CD4-positive, alpha-beta T cell treated with Interleukin-2 at 100 ng/mL for 4 hours (primary cell): ENCODE measurements at regions not wholly inside any gene's neighbourhood (a gene's known extent, or its start where the extent isn't known, plus 50 kb on each side); places are given as distances from the start of the nearest gene placed in this dataset.
"Not testable (repeated sequence)": the region's sequence is repeated elsewhere in the genome, so short reads cannot be mapped to it uniquely, and the experiment has no call there.

Source experiments
- DNase-seq: peaks from one replicate; pipeline ENCODE4 v3.0.0-alpha.2; 2020; ENCODE audit warnings: low spot score

GRCh38 chr13:33662392-33662791, 155.6 kb upstream of the RFC3 start:
- no peak for DNase-seq

DNA sequence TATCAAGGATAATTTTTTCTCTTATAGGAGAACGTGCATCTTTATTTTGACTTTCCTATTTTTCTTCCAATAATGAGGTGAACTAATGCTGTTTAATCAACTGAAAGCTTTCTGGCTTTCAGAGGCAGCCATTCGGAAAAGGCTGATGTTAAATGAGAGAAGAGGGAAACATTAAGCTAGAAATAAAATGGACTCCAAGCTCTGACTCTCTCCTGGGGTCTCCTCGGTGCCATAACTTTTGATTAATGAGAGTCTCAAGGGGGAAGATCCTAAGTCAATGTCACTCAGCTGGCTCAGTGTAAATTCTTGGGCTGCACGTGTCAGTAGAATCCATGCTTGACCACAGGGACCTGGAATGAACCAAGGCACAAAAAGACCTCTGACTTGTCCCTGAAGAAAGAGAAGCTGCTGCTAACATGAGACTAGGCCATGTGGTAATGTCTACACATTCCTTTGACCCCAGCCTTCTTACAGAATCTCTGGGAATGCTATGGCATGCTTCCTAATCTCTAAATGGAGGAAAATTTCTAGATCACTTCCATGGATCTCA, 152.2 kb upstream of the RFC3 start:
- no peak for DNase-seq

DNA sequence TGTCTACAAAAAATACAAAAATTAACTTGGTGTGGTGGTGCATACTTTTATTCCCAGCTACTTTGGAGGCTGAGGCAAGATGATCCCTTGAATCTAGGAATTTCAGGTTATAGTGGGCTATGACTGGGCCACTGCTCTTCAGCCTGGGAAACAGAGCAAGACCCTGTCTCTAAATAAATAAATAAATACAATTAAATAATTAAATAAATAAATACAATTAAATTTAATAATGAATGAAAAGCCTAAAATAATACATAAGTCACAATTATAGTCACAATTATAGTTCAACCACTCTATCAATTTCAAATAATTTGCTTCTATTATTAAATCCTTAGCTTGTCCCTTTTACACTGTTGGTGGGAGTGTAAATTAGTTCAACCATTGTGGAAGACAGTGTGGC, 146.4 kb upstream of the RFC3 start:
- DNase-seq: no peak

DNA sequence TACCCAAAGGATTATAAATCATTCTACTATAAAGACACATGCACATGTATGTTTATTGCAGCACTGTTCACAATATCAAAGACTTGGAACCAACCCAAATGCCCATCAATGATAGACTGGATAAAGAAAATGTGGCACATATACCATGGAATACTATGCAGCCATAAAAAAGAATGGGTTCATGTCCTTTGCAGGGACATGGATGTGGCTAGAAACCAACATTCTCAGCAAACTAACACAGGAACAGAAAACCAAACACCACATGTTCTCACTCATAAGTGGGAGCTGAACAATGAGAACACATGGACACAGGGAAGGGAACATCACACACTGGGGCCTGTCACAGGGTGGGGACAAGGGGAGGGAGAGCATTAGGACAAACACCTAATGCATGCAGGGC, 145.9 kb upstream of the RFC3 start:
- not testable (repeated sequence) for DNase-seq

GRCh38 chr13:33676045-33676989, 141.6 kb upstream of the RFC3 start:
- DNase-seq: peak; percentile 4

- DNase-seq: no peak
Observed at GRCh38 chr13:33677215-33677614, 140.7 kb upstream of the RFC3 start.

- DNase-seq: no peak
Observed at GRCh38 chr13:33678084-33678483, 139.9 kb upstream of the RFC3 start.

DNA sequence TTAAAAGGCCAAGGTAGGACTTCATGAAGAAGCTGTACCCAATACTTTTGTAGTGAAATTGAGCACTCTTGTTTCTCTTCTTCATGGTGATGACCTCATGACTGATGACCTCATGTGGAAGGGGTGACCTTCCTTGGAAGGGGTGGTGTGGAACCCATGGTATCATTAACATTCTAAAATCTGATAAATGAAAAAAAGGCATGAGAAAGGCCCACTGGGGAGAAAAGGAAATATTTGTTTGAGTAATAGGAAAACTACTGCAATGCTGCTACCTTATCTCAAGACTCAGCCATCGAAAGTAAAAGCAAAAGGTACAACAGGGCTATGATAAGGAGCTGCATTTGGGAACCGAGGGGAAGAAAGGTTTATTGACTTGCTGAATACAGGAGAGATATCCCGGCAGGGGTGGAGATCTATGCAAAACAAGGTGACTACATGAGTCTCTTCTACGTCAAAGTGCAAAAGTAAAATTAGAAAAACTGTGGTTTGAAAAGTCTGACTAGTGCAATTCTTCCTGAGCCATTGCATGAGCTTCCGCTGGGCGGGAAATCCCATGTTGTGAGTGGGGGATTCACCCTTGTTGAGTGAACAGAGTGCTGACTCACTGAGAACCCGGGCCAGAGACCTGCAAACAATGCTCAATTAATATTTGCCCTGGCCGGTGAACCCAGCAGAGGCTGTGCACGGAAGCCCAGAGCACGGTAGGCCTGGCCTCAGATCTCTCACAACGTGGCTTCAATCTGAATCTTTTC, 138.9 kb upstream of the RFC3 start:
- peak; percentile 77 for DNase-seq

DNA sequence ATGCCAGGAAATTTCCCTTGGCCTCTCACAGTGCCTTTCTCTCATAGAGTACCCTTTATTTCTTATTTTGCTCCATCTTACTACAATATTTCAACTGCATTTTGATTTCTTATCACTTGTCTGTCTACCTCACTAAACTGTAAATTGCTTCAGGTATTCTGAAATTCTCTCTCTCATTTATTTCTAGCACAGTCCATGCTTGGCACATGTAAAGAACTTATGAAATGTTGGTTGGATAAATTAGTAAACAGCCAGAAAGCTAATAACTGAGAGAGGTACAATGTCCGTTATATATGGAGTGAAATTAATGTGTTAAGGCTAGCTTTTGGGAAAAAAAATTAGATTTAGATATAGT, 138.3 kb upstream of the RFC3 start:
- DNase-seq: no peak

DNA sequence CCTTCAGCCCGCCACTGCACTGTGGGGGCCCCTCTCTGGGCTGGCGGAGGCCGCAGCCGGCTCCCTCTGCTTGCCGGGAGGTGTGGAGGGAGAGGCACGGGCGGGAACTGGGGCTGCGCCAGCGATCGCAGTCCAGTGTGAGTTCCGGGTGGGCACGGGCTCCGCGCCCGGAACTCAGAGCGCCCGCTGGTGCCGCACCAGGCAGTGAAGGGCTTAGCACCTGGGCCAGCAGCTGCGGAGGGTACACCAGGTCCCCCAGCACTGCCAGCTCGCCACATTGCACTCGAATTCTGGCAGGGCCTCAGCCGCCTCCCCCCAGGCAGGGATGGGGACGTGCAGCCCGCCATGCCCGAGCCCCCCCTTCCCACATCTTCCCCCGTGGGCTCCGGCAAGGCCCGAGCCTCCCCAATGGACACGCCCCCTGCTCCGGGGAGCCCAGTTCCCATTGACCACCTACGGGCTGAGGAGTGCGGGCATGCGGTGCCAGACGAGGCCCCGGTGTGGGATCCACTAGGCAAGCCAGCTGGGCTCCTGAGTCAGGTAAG, 135.9 kb upstream of the RFC3 start:
- no peak for DNase-seq

- DNase-seq: not testable (repeated sequence)
Observed at GRCh38 chr13:33682646-33683045, 135.3 kb upstream of the RFC3 start.

DNA sequence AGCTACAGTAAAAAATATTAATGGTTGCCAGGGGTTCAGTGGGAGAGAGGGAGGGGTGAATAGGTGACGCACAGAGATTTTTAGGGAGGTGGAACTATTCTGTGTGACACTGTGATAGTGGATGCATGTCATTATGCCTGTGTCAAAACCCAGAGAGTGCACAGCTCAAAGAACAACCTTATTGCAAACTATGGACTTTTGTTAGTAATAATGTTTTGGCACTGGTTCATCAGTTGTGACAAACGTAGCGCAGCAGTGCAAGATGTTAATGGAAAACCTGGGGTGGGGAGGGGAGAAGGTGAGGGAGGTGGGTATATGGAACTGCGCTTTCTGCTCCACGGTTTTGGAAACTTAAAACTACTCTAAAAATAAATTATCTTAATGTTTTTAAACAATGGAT, 134.6 kb upstream of the RFC3 start:
- no peak for DNase-seq

DNA sequence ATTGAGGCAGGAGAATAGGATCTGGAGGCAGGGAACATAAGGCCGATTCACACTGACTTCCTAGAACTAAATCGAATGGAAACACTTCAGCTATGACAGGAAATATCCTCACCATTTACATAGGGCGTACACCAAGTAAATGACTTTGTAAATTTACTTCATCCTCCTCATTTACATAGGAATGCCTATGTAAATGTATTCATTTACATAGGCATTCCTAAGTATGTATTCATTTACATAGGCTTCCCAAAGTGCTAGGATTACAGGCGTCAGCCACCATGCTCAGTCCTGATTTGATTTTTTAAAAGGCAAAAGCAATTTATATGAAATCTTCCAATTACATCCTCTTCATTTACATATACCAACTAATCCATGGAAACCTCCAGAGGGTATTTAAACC, 133.1 kb upstream of the RFC3 start:
- no peak for DNase-seq

DNA sequence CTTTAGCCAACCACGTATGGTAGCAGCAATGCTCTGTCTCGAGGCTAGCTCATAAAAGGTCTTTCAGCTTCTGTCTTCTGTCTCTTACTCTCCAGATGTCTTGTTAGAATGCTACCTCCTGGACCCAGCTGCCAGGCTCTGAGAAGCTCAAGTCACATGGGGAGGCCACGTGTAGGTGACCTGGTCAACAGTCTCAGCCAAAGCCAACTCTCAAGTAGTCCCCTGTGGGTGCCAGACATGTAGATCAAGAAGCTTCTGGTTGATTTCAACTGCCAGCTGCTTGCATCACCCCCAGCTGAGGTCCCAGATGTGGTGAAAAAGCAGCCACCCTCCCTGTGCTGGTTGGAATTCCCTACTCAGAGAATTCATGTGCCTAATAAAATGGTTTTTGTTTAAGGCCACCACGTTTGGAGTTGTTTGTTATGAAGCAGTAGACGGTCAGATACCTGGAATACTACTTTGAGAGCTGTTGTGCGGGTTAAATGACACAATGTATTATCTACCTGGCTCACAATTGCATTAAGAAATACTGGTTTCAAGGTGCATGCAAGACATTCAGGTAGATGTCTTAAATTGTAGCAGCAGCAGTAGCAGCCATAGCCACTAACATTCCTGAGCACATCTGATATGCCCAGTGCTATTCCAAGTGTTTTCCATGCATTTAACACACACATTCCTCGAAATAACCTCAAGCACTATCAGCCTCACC, 131.0 kb upstream of the RFC3 start:
- no peak for DNase-seq

DNA sequence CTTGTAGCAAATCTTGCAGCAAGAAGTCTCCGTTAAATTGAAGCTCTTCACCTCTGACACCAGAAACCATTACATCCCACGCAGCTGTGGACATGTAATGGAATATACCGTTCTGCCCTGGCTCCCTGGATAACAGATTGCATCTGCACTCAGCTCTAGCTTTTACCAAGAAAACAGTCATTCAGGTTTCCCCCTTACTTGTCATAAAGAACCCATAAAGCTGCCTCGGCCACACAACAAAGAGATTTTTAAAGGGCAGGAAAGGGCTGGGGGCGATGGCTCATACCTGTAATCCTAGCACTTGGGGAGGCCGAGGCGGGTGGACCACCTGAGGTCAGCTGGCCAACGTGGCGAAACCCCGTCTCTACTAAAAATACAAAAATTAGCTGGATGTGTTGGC, 127.6 kb upstream of the RFC3 start:
- DNase-seq: no peak

DNA sequence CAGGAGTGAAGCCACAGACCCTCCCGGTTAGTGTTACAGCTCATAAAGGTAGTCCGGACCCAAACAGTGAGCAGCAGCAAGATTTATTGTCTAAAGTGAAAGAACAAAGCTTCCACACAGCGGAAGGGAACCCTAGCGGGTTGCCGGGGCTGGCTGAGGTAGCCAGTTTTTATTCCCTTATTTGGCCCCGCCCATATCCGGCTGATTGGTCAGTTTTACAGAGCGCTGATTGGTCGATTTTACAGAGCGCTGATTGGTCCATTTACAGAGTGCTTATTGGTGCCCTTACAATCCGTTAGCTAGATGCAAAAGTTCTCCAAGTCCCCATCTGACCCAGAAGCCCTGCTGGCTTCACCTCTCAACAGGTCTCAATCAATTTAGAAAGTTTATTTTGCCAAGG, 126.0 kb upstream of the RFC3 start:
- no peak for DNase-seq

DNA sequence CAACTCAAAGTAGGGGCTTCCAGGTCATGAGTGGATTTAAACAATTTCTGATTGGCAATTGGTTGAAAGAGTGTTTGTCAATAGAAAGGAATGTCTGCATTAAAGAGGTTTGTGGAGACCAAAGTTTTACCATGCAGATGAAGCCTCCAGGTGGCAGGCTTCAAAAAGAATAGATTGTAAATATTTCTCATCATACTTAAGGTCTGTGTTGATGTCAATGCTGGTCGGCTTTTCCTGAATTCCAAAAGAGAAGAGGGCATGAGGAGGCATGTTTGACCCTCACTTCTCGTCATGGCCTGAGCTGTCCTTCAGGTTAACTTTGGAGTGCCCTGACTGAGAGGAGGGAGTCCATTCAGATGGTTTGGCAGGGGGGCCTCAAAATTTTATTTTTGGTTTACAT, 125.4 kb upstream of the RFC3 start:
- no peak for DNase-seq

GRCh38 chr13:33694546-33694945, 123.4 kb upstream of the RFC3 start:
- no peak for DNase-seq

- DNase-seq: no peak
Observed at GRCh38 chr13:33696530-33696929, 121.4 kb upstream of the RFC3 start.

GRCh38 chr13:33697926-33698325, 120.0 kb upstream of the RFC3 start:
- no peak for DNase-seq

GRCh38 chr13:33707449-33707848, 110.5 kb upstream of the RFC3 start:
- no peak for DNase-seq

- no peak for DNase-seq
Observed at GRCh38 chr13:33710924-33711323, 107.0 kb upstream of the RFC3 start.
